HG03457 (cell line): ENCODE measurements at regions not wholly inside any gene's neighbourhood (a gene's known extent, or its start where the extent isn't known, plus 50 kb on each side); places are given as distances from the start of the nearest gene placed in this dataset.

Experiments used
- ATAC-seq: cut with Tn5 transposase; IDR thresholded peaks from one replicate; pipeline ENCODE4 v1.9.1; 2021; ENCODE audit warnings: moderate number of reproducible peaks; ENCODE audit not compliant: unreplicated experiment

DNA sequence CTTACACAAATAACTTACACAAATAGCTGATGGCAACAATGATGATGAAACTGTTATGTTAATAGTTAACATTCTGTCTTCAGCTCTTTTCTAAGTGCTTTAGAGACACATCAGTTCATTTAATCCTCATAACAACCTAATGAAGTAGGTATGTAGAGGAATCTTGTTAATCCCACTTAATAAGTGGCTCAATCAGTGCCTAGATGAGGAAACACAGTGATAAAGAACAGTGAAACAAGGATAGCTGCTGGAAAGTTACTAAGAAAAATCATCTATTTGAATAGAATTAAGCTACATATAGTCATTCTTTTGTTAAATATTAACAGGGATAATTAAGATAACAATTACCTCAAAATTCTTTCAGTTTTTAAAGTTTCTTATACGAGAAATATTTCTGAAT is 487.6 kb downstream of the ARL4A start:
- ATAC-seq: no peak

DNA sequence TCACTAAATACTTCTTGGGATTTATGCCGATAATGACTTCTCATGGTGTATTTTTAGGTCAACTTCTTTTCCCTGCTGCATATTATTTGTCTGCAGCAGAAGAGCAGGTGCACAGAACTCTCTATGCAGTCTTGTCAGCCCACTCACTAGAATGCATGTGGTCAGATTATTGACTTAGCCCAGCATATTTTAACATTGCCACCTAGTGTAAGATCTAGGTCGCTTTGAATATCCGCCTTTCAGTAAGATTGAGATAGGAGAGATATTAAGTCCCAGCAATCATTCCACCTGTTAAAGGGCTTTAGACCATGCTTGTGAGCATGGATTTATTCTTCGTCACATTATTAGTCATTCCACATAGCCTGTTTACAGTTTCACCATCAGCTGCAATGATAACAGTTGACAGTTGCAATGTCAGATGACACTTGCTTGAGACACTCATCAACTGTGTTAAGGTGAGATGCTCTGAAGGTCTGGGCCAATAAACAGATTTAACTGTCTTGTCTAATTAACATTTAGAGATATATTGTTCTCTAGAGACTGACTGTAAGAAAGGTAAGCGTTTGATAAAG is 491.7 kb downstream of the ARL4A start:
- ATAC-seq: no peak

GRCh38 chr7:13179775-13180523 is 492.5 kb downstream of the ARL4A start:
- no peak for ATAC-seq

- no peak for ATAC-seq
Observed at GRCh38 chr7:13181216-13181615, 493.8 kb downstream of the ARL4A start.

DNA sequence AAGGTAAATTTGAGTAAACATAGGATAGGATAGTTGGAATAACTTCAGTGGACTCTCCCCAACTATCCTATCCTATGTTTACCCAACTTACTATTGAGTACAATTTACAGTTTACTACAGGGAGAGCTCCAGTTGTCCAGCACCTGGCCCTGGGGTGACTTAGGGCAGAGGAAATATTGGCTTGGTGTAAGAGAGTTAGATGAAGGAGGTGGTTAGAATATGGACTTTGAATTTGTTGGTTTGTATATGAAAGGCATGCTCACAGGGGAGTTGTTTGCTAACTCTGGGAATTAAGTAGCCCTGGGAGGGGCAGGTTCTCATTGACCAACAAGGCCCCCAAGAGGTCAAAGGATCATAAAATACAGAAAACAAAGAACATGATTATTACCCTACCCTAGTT is 497.7 kb downstream of the ARL4A start:
- ATAC-seq: no peak

- no peak for ATAC-seq
Observed at GRCh38 chr7:13188236-13188805, 500.9 kb downstream of the ARL4A start.

GRCh38 chr7:13188922-13189321 is 501.5 kb downstream of the ARL4A start:
- ATAC-seq: no peak

- ATAC-seq: no peak
Observed at GRCh38 chr7:13189668-13190067, 502.2 kb downstream of the ARL4A start.

DNA sequence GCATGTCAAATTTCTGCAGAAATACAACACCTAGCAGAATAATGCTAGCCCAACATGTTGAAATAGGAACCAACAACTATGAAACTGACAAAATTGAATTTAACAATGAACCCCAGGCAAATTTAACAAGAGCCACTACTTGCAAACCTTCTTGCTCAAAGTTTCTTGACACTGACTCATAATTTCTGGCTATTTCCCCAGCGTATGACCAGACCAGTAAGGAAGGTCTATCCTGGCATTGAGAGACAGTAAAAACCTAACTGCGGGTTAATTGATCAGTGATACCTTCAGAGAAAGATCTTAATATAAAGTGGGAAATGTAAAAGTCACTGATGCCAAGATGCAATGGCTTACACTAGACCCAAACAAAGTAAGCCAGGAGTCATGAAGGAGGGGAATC is 510.1 kb downstream of the ARL4A start:
- no peak for ATAC-seq

DNA sequence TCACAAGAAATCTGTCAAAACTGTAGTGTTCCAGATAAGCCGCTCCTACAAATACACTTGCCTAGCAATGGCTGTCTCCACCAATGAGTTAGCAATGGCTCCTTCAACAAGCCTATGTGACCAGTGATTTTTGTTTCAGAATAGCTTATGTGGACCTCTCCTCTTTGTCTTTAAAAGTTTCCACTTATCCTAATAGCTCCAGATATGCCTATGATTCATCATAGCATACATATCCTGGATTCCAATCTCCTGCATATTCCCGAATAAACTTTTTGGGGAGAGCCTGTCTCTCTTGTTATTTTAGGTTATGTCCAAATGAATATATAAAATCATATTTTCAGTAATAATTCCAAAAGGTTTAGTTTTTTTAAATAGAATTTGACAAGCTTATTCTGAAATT is 510.6 kb downstream of the ARL4A start:
- ATAC-seq: no peak

GRCh38 chr7:13198727-13199126 is 511.3 kb downstream of the ARL4A start:
- ATAC-seq: no peak

GRCh38 chr7:13201628-13202027 is 514.2 kb downstream of the ARL4A start:
- no peak for ATAC-seq

DNA sequence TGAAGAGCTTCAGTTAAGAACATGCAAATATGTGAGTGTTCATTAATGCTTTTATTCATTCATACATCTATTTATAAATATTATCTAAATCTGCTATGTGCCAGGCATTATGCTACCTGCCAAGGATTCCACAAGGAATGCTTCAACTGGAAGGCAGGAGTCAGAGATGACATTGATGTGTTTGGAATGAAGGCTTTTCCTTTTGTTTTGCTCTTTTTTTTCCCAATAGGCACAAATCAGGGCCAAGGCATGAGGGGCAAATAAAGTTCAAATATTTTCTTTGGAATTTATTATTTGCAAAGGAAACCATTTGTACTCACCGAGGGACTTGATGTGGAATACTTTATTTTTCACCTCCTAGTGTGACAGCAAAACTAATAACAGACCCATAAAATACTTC is 530.3 kb downstream of the ARL4A start:
- no peak for ATAC-seq

DNA sequence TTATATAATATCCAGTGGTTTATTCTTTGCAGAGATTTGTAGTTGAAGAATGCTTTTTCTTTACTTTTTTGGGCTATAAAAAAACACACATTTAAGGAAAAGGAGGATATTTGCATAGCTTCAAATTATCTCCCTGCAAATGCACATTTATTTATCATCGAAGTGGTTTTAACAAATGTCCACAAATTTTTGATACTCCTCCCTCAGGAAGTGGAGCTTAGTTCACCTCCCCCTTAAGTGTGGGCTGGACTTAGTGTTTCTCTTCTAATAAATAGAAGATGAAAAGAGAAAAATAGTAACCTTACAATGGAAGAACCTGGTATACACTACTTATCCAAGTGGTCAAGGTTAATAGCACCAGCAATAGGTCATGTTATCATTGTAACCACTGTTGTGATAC is 537.6 kb downstream of the ARL4A start:
- ATAC-seq: no peak

DNA sequence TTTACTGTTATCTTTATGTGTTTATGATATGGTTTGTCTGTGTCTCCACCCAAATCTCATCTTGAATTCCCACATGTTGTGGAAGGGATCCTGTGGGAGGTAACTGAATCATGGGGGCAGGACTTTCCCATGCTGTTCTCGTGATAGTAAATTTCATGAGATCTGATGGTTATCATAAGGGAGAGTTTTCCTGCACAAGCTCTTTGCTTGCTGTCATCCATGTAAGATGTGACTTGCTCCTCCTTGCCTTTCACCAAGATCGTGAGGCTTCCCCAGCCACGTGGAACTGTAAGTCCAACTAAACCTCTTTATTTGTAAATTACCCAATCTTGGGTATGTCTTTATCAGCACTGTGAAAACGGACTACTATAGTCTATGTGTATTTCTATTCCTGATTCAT is 539.0 kb downstream of the ARL4A start:
- ATAC-seq: no peak

- ATAC-seq: no peak
Observed at GRCh38 chr7:13231216-13231615, 543.8 kb downstream of the ARL4A start.

GRCh38 chr7:13235436-13235835 is 548.0 kb downstream of the ARL4A start:
- no peak for ATAC-seq

DNA sequence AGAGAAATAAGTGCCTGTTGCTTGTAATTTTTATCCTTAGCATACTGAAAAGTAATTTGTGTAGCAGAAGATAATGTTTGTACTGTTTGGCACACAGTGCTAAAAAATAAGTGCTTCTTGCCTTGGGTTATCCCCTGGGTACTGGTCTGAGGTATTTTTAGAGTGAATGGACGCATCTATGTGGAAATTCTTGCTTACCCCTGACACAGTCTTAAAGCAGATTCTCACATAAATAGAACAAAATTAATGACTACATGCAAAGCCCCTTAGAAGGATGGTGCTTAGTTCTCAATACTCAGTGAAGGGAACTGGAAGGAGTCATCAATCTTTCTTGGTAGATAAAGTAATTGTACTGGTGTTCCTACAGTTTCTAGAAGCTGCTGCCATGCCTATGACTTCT is 548.6 kb downstream of the ARL4A start:
- no peak for ATAC-seq

DNA sequence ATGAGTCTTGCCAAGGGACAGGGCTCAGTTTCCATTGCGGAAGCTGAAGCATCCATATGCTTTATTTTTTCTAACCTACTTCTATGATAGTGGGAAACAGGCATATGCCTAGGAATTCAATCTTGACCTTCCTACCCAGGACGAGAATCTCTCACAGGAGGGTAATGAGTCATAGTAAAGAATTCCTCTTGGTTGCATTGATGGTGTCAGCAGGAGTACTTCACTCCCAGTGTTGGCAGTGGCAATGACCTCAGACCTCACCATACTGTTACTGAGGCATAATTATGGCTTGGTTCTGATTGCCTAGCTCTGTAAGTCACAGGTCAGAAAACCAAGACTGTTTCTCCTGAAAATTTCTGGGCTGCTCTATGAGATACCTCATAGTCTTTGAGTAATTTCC is 552.9 kb downstream of the ARL4A start:
- ATAC-seq: no peak

DNA sequence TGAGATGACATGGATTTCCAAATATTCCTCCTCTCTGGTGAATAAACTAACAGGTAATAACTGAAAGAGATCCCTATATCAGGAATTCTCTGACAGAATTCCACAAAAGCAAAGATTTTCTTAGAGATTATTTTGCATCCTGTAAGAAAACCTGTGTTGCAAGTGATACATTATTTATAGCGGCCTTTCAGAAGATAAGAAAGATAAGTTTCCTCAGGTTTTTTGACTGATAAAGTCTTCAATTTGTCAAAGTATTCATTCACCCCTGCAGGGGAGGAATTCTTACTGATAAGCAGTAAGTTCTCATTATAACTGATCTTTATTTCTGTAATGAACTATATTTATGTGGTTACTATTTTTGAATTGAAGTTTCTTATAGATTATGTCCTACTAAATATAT is 554.0 kb downstream of the ARL4A start:
- ATAC-seq: no peak

DNA sequence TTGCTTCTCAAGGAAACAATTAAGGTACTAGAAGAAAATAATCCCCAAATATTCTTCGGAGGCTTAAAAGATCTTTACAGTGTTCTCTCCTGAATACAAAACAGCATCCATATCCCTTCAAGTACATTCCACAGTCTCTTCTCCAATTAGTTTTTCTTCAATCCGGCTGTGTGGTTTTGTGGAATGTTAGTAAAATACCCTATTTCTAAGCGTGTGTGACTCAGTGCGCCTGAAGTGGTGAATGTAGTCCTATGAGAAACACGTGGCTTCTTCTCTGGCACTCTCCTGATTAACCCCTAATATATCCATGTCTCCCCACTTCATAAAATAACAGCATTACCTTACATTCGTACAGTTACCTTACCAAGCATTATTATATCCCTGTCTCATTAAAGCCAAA is 570.2 kb downstream of the ARL4A start:
- no peak for ATAC-seq

GRCh38 chr7:13258386-13258785 is 571.0 kb downstream of the ARL4A start:
- no peak for ATAC-seq

DNA sequence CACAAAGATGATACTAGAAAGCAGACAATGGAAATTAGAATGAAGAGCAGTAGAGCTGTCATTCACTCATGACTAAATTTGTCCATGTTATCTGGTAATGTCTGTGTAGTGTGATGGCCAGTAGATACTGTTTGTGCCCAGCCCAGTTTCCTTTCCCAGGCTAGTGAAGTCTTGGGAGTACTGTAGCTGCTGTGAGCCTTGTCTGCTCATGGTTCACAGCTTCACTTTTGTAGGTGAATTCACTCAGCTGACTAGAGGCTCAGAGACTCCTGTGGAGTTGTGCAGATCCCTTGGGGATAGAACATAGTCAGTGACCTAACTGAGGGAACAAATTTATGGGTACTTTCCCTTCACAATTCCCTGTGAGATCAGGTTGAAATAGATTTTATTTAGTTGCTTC is 572.5 kb downstream of the ARL4A start:
- no peak for ATAC-seq
